GM12874 (cell line): ENCODE measurements at regions not wholly inside any gene's neighbourhood (a gene's known extent, or its start where the extent isn't known, plus 50 kb on each side); places are given as distances from the start of the nearest gene placed in this dataset.

Source experiments
- CTCF ChIP-seq: IDR thresholded peaks from 2 replicates; pipeline ENCODE4 v1.5.1; 2011; ENCODE audit warnings: low read depth, mild to moderate bottlenecking, control low read depth, low read length, moderate library complexity; ENCODE audit not compliant: insufficient read depth

- no peak for TF ChIP-seq CTCF
Observed at GRCh38 chr4:58649226-58649625, 1539.0 kb upstream of the IGFBP7 start.

- no peak for TF ChIP-seq CTCF
Observed at GRCh38 chr4:58646126-58646525, 1535.9 kb upstream of the IGFBP7 start.

GRCh38 chr4:58644549-58644948 is 1534.4 kb upstream of the IGFBP7 start:
- no peak for TF ChIP-seq CTCF

GRCh38 chr4:58636381-58636780 is 1526.2 kb upstream of the IGFBP7 start:
- no peak for TF ChIP-seq CTCF

- no peak for TF ChIP-seq CTCF
Observed at GRCh38 chr4:58617226-58617625, 1507.0 kb upstream of the IGFBP7 start.

- TF ChIP-seq CTCF = no peak
Observed at GRCh38 chr4:58611012-58611411, 1500.8 kb upstream of the IGFBP7 start.

- no peak for TF ChIP-seq CTCF
Observed at GRCh38 chr4:58606303-58606702, 1496.1 kb upstream of the IGFBP7 start.

- TF ChIP-seq CTCF = no peak
Observed at GRCh38 chr4:58603951-58604350, 1493.8 kb upstream of the IGFBP7 start.
